Cardiac fibroblast (primary cell): ENCODE measurements at regions not wholly inside any gene's neighbourhood (a gene's known extent, or its start where the extent isn't known, plus 50 kb on each side); places are given as distances from the start of the nearest gene placed in this dataset.

Experiments used
- DNase-seq, 2 donors: peaks; one replicate each; pipeline versions ENCODE4 v3.0.0 to v3.0.0-alpha.2; 2010; ENCODE audit warnings: low read depth in 2 of 2
- H3K4me3 ChIP-seq, 2 donors: replicated peaks in 1 of 2; 1 replicate in 1 of 2; 2 replicates in 1 of 2; pipeline ENCODE4 v1.5.1; 2011; ENCODE audit warnings: low read depth in 2 of 2, low read length in 2 of 2, mild to moderate bottlenecking in 2 of 2, moderate library complexity in 1 of 2
- TF ChIP-seq, protein P1 (sequence below): IDR thresholded peaks from one replicate; pipeline ENCODE4 v1.5.1; 2011; ENCODE audit warnings: low read depth, mild to moderate bottlenecking, low read length, inconsistent platforms

DNA sequence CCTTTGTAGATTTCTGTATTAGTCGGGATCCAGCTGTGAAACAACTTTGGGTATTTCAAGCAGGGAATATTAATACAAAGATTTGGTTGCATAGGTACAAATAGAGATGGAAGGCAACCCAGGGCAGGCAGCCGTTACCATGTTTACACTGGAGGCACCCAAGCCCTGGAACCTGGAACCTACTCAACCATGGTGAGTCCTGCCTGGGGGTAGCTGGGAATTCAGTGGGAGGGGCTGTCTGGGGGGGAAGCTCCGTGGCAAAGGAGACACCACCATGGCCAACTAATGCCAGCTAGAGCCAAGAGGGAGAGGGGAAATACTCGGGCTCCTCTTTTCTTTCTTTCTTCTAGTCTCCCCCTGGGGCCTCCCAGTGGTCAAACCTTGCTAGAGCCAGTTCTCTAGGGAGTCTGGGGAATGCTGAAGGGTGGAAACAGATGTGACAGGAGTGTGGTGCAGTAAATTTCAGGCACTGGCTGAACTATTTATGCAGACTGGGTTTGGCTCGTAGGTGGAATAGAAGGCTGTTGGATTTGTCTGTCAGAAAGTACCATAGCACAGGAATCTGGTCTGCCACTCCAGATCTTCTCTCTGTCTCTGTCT lies 91.9 kb upstream of the CACNA1E start:
- no peak for DNase-seq
- H3K4me3 ChIP-seq, result no peak overlapping the region
- TF ChIP-seq, protein P1, sequence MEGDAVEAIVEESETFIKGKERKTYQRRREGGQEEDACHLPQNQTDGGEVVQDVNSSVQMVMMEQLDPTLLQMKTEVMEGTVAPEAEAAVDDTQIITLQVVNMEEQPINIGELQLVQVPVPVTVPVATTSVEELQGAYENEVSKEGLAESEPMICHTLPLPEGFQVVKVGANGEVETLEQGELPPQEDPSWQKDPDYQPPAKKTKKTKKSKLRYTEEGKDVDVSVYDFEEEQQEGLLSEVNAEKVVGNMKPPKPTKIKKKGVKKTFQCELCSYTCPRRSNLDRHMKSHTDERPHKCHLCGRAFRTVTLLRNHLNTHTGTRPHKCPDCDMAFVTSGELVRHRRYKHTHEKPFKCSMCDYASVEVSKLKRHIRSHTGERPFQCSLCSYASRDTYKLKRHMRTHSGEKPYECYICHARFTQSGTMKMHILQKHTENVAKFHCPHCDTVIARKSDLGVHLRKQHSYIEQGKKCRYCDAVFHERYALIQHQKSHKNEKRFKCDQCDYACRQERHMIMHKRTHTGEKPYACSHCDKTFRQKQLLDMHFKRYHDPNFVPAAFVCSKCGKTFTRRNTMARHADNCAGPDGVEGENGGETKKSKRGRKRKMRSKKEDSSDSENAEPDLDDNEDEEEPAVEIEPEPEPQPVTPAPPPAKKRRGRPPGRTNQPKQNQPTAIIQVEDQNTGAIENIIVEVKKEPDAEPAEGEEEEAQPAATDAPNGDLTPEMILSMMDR, result no peak

DNA sequence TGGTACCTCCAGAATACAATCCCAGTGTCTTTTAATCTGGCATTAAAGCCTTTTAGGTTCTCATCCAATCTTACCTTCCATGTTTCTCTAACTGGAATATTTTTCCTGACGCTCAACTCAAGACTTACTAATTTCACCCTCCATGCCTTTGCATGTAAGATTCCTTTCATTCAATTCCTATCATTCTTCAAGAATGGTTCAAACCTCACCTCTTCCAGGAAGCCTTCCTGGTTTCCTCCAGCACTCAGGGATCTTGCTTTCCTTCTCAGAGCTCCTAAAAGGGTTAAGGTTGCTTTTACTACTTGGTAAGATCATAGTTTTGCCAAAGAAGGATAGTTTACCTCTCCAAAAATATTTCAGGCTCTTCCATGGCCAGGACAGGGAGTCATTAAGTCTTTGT lies 91.2 kb upstream of the CACNA1E start:
- TF ChIP-seq, protein P1, result no peak
- DNase-seq, result no peak
- H3K4me3 ChIP-seq, result no peak overlapping the region

DNA sequence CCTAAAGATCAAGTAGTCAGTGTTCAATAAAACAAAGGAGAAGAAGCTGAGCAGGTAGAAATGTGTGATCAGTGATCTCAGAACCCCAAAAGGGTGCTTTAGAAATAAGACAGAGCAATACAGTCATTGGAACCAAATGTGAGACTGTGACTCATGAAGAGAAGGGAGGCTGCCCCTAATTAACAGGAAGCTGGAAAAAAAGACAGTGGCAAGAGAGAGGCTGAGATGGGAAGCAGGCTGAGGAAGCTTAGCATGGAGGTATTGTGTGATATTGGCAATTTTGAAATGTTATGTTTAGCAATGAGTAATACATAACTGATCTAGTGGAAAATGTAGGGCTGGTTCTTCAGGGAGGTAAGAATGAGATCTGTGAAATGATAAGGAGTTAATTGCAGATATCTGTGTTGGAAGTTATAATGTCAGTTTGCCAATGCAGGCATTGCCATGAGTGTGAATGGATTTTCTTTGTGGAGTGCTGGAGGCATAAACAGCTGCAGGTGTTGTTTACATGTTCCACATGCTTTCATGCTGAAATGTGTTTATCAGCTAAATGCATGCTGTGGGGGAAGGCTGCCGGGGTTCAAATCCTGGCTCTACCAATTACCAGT lies 90.6 kb upstream of the CACNA1E start:
- no peak for DNase-seq
- TF ChIP-seq, protein P1, result no peak
- H3K4me3 ChIP-seq, result no peak overlapping the region

DNA sequence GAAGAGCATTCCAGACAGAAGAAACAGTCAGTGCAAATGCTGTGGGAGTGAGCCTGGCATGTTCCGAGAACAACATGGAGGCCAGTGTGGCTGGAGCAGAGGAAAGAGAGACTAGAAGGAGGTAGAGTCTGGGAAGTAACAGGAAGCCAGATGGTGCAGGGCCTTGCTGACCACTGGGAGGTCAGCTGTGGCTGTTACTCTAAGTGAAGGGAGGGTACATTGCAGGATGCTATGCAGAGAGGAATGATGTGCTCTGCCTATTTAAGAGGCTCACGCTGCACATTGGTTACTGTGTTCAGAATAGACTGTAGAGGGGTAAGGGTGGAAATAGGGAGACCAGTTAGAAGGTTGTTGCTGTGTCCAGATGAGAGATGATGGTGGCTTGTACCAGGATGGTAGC lies 88.6 kb upstream of the CACNA1E start:
- no peak for DNase-seq
- TF ChIP-seq, protein P1, result no peak
- H3K4me3 ChIP-seq, result no peak overlapping the region

DNA sequence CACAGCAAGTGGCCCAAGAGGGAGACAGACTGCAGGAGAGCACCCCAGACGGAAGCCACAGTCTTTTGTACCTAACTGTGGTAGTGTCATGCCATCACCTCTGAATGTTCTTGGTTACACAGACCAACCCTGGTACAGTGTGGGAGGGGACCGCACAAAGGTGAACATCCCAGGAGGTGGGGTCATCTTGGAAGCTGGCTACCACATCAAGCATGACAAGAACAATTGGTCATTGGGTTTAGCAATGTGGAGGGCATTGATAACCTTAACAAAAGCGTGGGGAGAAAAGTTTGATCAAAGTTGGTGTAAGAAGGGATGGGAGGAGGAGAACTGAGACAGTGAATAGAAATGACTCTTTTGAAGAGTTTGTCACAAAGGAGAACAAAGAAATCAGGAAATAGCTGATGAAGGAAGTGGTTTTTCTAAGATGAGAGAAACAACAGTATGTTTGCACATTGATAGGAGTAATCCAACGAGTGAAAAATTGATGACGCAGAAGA lies 87.1 kb upstream of the CACNA1E start:
- TF ChIP-seq, protein P1, result no peak
- no peak for DNase-seq
- H3K4me3 ChIP-seq, result no peak overlapping the region

DNA sequence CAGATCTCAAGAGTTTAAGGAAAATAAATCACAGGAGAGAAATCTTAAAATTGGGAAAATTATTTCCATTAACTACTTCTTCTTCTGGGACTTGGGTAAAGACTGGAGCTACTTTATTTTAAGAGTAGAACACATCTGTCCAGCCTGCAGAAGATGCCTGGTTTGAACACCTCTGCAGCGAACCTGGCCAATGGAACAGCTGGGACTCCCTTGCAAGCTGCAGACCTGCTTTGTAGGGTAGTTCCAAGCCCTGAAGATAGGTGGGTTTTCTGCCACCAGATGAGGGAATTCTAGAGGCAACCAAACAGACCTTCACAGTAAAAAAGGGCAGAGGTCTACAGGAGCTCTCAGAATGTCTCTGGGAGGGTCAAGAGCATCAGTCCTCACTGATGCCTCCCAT lies 86.5 kb upstream of the CACNA1E start:
- H3K4me3 ChIP-seq, result no peak overlapping the region
- no peak for DNase-seq
- TF ChIP-seq, protein P1, result no peak
